ENCODE measurements at regions not wholly inside any gene's neighbourhood (a gene's known extent, or its start where the extent isn't known, plus 50 kb on each side); places are given as distances from the start of the nearest gene placed in this dataset.

DNA sequence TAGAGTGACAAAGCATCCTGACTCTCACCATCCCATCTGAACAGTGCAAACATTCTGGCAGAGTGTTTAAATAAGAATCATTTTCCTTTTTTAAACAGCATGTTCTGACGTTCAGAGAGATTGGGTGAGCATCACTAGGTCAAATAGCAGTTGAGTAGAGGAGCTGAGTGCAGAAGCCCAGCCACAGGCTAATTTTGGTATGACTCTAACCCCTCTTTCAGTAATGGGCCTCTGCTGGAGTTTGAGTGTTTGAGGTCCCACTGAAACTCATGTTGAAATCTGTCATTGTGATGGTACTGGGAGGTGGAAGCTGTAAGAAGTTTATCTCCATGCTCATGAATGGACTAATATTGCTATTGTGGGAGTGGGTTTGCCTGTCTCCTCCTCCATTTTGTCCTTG lies 194.4 kb downstream of the SALL1 start:
- Mint-ChIP-seq H3K36me3 (no peaks in the 10 kb centered on the region), H3K27ac (no peak overlapping the region), H3K9me3 (peaks cover 0 to 2% (median 0%) of the 10 kb centered on the region in 7 donors), H3K4me1 (no peaks in the 10 kb centered on the region), H3K27me3 (peaks cover 0 to 9% (median 6%) of the 10 kb centered on the region in 3 donors), H3K4me3 (no peak overlapping the region)
- ATAC-seq (ENCODE audit: low read depth in 2 of 2) (no peak), DNase-seq (no peak)

DNA sequence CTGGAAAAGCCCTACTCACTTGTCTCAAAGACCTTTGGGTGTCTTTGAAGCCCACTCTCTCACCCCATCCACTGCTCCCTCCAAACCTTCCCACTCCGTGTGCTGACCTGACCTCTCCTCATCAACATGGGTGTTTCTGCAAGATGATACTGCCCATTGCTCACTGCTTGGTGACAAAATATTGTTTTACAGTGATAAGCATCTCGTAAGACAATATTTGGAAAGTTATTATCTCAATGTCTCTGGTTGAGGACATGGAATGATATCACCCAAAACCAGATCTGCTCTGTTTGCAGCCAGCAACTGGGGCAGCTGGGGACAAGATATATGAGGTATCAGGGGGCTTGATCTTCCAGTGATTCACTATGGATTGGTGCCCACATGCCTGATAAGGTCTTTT lies 195.8 kb downstream of the SALL1 start:
- Mint-ChIP-seq H3K27ac (no peak overlapping the region), H3K4me3 (no peak overlapping the region), H3K9me3 (peaks cover 0 to 2% (median 0%) of the 10 kb centered on the region in 7 donors), H3K4me1 (no peaks in the 10 kb centered on the region), H3K27me3 (peaks cover 0 to 6% (median under 1%) of the 10 kb centered on the region in 3 donors), H3K36me3 (no peaks in the 10 kb centered on the region)
- ATAC-seq (ENCODE audit: low read depth in 2 of 2) (no peak), DNase-seq (no peak)

DNA sequence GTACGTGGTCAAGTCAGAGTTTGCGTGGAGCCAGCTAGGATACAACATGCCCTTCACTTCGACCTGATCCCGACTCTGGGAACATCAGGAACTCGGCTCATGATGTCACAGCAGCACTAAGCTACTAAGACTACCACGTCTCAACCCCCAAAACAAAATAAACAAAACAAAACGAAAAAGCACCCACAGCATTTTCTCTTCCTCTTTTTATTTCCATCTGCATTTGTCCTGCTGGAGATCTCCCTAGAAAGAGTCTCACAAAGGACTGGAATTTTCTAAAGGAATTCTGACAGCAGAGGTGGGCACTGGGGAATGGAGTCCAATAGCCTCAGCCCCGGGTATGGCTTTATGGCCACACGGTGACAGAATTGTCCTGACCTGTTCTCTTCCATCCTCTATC lies 196.6 kb downstream of the SALL1 start:
- H3K4me3 Mint-ChIP-seq = no peak overlapping the region
- H3K27ac Mint-ChIP-seq = no peak overlapping the region
- no peak for ATAC-seq (ENCODE audit: low read depth in 2 of 2)
- H3K9me3 Mint-ChIP-seq = peaks cover 0 to 2% (median 0%) of the 10 kb centered on the region in 7 donors
- no peak for DNase-seq
- peaks cover 0 to 6% (median 0%) of the 10 kb centered on the region in 3 donors for H3K27me3 Mint-ChIP-seq
- no peaks in the 10 kb centered on the region for H3K36me3 Mint-ChIP-seq
- no peaks in the 10 kb centered on the region for H3K4me1 Mint-ChIP-seq

DNA sequence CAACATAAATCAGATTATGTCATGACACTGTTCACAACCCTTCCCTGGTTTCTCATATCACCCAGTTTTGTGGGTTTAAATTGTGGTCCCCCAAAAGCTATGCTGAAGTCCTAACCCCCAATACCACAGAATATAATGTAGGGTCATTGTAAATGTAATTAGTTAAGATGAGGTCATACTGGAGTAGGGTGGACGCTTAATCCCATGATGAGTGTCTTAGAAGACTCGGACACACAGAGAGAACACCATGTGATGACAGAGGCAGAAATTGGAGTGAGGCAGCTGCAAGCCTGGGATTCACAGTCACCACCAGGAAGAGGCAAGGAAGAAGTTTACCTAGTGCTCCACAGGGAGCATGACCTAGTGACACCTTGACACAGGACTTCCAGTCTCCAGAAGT lies 197.8 kb downstream of the SALL1 start:
- Mint-ChIP-seq H3K4me3 (no peak overlapping the region), H3K9me3 (peaks cover 0 to 2% (median 0%) of the 10 kb centered on the region in 7 donors), H3K27ac (peak overlapping the region in 1 of 6 donors; percentile 22), H3K27me3 (peaks cover 0 to 13% (median 0%) of the 10 kb centered on the region in 3 donors), H3K36me3 (no peaks in the 10 kb centered on the region), H3K4me1 (no peaks in the 10 kb centered on the region)
- DNase-seq (no peak), ATAC-seq (ENCODE audit: low read depth in 2 of 2) (no peak)

DNA sequence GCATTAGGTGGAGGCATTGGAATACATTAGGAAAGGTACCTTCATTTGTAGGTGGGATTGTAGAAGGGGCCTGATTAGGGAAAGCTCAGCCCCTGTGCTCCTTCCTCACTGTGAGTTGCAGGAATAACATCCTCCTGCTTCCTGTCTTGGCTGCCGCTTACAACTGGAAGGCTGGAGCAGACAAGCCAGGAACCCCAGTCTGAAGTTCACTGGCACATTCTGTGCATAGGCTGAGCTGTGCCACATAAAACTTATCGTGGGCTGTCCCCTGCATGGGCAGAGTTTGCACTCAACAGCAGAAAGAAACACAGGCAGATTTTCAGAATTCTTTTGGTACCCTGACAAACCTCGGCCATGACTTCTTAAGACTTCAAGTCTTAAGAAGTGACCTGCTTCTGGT lies 200.1 kb downstream of the SALL1 start:
- no peak for DNase-seq
- Mint-ChIP-seq H3K4me1 (no peaks in the 10 kb centered on the region), H3K27ac (no peak overlapping the region), H3K27me3 (peaks cover 0 to 13% (median 0%) of the 10 kb centered on the region in 3 donors), H3K36me3 (no peaks in the 10 kb centered on the region), H3K4me3 (no peak overlapping the region), H3K9me3 (peaks cover 0 to 5% (median 0%) of the 10 kb centered on the region in 7 donors)
- no peak for ATAC-seq (ENCODE audit: low read depth in 2 of 2)

DNA sequence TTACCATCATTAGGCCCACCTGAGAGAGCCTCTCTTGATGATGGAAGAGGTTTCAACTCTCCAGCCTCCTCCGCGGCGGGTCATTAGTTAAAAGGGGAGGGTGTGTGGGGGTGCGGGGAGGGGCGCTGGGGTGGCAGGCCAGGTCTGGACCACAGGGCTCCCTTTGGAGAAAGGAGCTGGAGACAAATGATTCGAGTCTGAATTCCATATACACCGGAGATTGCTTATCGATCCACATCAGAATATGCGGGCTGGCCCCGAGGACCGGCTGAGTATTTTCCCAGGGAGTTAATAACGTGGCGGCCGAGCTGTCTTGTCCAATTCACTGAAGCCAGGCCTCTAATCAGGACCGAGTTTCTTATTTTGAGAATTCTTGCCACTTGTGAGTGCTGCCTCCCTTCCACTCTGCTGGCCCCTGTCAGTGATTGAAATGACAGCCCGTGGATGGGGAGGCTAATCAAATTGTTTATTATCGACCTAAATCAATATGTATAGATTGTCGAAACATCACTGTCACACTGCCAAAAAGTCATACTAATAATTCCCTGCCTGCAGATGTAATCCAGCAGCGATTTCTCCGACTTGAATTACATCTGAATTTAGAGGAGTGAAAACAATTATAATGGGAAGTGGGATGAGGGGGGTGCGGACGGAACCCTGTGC lies 202.7 kb downstream of the SALL1 start:
- no peaks in the 10 kb centered on the region for H3K36me3 Mint-ChIP-seq

DNA sequence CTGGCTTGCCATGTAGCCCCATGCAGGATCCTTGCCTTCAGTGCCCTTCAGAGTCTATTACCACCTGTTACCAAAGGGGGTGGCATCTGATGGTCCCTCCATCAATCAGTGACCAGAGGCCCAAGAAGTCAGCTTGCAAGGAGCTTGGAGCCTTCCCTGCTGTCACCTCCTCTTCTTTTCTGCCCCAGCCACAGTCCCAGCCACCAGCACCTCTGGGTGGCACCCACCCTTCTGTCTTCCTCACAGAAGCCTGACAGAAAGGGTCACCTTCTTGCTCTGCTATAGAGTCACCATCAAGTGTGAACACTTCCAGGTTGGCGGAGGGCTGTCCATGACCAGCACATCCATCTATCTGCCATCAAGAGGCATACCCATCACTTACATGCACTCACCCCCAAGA lies 203.2 kb downstream of the SALL1 start:
- ATAC-seq (ENCODE audit: low read depth in 2 of 2) = no peak
- no peak overlapping the region for H3K4me3 Mint-ChIP-seq

More for the DNA sequence above, 202.7 kb downstream of the SALL1 start:
- Mint-ChIP-seq H3K27ac (peak overlapping the region in 1 of 6 donors; percentile 74), H3K27me3 (peaks cover 0 to 12% (median 0%) of the 10 kb centered on the region in 3 donors), H3K4me1 (no peaks in the 10 kb centered on the region), H3K9me3 (peaks cover 0 to 5% (median 0%) of the 10 kb centered on the region in 7 donors), H3K4me3 (no peak overlapping the region)
- ATAC-seq (ENCODE audit: low read depth in 2 of 2) (no peak), DNase-seq (no peak)

DNA sequence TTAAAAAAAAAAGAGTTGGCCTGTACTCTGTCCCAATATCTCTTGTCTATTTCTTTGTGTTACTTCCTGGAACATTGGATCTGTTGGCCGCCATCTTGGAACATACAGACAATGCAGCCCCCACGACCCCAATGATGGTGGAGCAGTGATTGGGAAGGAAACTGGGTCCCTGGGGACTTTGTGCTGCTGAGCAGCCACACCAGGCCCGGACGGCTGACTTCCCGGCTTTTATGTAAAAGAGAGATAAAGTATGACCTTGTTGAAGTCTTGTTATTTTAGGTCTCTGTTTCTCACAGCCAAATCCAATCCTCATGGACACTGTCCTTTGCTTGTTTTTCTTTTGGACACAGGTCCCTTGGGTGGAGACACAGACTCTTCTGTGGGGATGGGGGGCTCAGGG lies 204.5 kb downstream of the SALL1 start:
- no peak for ATAC-seq (ENCODE audit: low read depth in 2 of 2)
- Mint-ChIP-seq H3K36me3 (no peaks in the 10 kb centered on the region), H3K4me3 (no peak overlapping the region), H3K4me1 (no peaks in the 10 kb centered on the region), H3K9me3 (peaks cover 0 to 5% (median 0%) of the 10 kb centered on the region in 7 donors), H3K27ac (no peak overlapping the region), H3K27me3 (peaks cover 0 to 7% (median 0%) of the 10 kb centered on the region in 3 donors)
- no peak for DNase-seq

More for the DNA sequence above, 203.2 kb downstream of the SALL1 start:
- Mint-ChIP-seq H3K36me3 (no peaks in the 10 kb centered on the region), H3K9me3 (peaks cover 0 to 5% (median 0%) of the 10 kb centered on the region in 7 donors), H3K4me1 (no peaks in the 10 kb centered on the region), H3K27ac (no peak overlapping the region), H3K27me3 (peaks cover 0 to 7% (median 0%) of the 10 kb centered on the region in 3 donors)
- no peak for DNase-seq

DNA sequence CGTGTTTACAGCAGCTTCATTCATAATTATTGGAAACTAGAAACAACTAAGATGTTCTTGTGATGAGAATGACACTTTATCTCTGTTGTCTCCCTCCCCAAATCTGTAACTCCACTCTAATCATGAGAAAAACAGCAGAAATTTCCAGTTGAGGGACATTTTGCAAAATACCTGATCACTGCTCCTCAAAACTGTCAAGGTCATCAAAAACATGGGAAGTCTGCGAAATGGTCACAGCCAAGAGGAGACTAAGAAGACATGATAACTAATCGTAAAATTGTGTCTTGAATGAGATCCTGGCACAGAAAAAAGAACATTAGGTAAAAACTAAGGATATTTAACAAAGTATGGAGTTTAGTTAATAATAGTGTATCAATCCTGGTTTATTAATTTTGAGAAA lies 204.2 kb downstream of the CYLD start:
- Mint-ChIP-seq H3K4me1 (no peaks in the 10 kb centered on the region), H3K27ac (no peak overlapping the region), H3K9me3 (peaks cover 0 to 5% (median 0%) of the 10 kb centered on the region in 7 donors), H3K36me3 (no peaks in the 10 kb centered on the region), H3K4me3 (no peak overlapping the region), H3K27me3 (peaks cover 0 to 7% (median 0%) of the 10 kb centered on the region in 3 donors)
- ATAC-seq (ENCODE audit: low read depth in 2 of 2) = no peak
- no peak for DNase-seq

DNA sequence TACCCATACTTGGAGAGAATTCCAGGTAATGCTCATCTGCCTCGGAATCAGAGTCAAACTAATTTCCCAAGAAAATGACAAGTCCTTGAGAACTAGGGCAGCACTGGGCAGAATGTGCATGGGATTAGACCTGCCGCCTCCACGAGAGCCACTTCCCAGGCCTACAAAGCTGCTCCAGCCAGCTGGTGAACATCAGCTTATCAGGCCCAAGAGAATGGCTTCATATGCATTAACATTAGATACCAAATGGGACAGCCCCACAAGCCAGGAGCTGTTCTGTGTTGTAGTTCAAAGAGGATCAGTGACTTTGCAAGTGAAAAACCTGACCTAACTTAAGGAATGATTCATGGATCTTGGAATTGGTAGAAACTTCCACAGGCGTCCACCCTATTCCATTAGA lies 203.3 kb downstream of the CYLD start:
- no peak for ATAC-seq (ENCODE audit: low read depth in 2 of 2)
- H3K27ac Mint-ChIP-seq = no peak overlapping the region
- H3K9me3 Mint-ChIP-seq = peaks cover 0 to 5% (median 0%) of the 10 kb centered on the region in 7 donors
- DNase-seq = no peak
- peaks cover 0 to 7% (median 0%) of the 10 kb centered on the region in 3 donors for H3K27me3 Mint-ChIP-seq
- no peaks in the 10 kb centered on the region for H3K4me1 Mint-ChIP-seq
- H3K36me3 Mint-ChIP-seq = no peaks in the 10 kb centered on the region
- H3K4me3 Mint-ChIP-seq = no peak overlapping the region

DNA sequence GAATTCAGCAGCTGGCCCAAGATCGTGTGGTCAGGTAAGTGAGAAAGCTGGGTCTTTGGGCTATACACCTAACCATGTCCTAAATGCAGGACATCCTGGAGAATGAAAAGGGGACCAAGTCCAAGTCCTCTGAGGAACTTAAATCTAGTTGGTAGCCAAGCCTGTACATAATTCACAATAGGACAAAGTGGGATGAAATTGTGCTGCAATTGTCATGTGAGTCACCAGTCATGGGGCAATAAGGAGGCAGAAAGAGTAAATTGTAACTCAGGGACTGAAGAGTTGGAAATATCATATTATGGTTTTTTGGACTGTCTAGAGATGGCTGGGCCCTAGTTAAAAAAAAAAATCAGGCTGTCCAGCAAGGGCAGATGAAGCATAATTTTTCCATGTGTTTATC lies 202.6 kb downstream of the CYLD start:
- H3K4me1 Mint-ChIP-seq = no peaks in the 10 kb centered on the region
- peaks cover 0 to 5% (median 0%) of the 10 kb centered on the region in 7 donors for H3K9me3 Mint-ChIP-seq
- H3K4me3 Mint-ChIP-seq = no peak overlapping the region
- no peaks in the 10 kb centered on the region for H3K36me3 Mint-ChIP-seq
- DNase-seq (no peak), ATAC-seq (ENCODE audit: low read depth in 2 of 2) (no peak)
- no peak overlapping the region for H3K27ac Mint-ChIP-seq
- peaks cover 0 to 7% (median 0%) of the 10 kb centered on the region in 3 donors for H3K27me3 Mint-ChIP-seq

DNA sequence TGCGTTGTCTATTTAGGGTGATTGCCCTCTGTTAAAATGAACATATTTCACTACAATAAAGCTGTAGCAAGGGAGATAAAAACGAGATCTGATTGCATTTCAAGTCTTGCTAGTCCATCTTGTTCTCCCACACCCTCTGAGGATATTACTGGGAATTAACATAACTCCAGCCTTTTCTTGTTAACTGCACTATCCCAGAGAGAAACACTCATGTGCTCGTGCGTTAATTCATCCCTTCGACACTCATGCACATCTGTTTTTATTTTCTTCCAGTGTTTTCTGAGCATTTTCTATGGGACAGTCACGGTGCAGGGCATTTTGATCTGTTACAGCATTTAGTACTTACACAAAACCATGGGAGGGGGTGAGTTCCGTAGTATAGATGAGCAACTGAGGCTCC lies 202.1 kb downstream of the CYLD start:
- no peak overlapping the region for H3K4me3 Mint-ChIP-seq
- peaks cover 0 to 5% (median 0%) of the 10 kb centered on the region in 3 donors for H3K27me3 Mint-ChIP-seq
- no peaks in the 10 kb centered on the region for H3K36me3 Mint-ChIP-seq
- peaks cover 0 to 5% (median 0%) of the 10 kb centered on the region in 7 donors for H3K9me3 Mint-ChIP-seq
- no peak overlapping the region for H3K27ac Mint-ChIP-seq
- ATAC-seq (ENCODE audit: low read depth in 2 of 2) = no peak
- no peak for DNase-seq
- H3K4me1 Mint-ChIP-seq = no peaks in the 10 kb centered on the region

DNA sequence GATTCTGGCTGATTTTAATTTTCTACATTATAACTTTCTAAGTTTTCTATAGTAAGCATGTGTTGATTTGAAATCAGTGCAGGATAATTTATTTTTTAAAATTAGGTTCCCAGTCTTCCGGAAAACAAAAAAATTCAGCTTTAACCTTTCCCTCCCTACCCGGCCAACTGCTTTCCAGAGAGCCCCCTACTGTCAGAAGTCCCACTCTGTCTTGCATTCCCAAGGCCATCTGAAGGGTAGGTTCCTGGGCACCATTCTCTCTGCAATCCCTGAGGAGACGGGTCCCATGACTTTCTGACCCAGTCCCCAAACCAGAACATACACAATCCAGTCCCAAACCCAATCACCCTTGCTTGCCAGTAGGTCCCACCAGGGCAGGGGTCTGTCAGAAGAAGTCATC lies 200.3 kb downstream of the CYLD start:
- H3K4me1 Mint-ChIP-seq = no peaks in the 10 kb centered on the region
- DNase-seq = no peak
- no peak for ATAC-seq (ENCODE audit: low read depth in 2 of 2)
- H3K27ac Mint-ChIP-seq = no peak overlapping the region
- no peak overlapping the region for H3K4me3 Mint-ChIP-seq
- no peaks in the 10 kb centered on the region for H3K36me3 Mint-ChIP-seq
- H3K9me3 Mint-ChIP-seq = peaks cover 0 to 4% (median 0%) of the 10 kb centered on the region in 7 donors
- peaks cover 0 to 7% (median 5%) of the 10 kb centered on the region in 3 donors for H3K27me3 Mint-ChIP-seq

DNA sequence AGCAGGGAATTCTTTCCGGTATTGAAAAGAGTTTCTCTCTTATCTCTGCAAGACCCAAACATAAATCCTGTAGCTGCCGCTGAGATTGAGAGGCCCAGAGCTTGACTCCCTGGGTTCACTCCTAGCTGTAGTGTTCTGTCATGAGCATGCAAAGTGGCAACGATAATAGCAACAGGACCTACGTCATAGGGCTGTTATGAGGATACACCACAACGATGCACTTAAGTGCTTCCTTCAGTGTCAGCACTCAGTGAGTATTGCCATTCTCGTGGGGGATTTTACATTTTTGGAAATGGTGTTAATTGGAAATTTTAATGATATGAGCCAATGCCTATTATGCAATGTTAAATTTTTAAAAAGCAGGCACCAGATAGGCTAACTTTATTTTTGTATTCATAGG lies 199.8 kb downstream of the CYLD start:
- Mint-ChIP-seq H3K4me3 (no peak overlapping the region), H3K9me3 (peaks cover 0 to 5% (median 0%) of the 10 kb centered on the region in 7 donors), H3K27me3 (peaks cover 0 to 10% (median 9%) of the 10 kb centered on the region in 3 donors), H3K27ac (no peak overlapping the region), H3K4me1 (no peaks in the 10 kb centered on the region), H3K36me3 (no peaks in the 10 kb centered on the region)
- ATAC-seq (ENCODE audit: low read depth in 2 of 2) = no peak
- DNase-seq = no peak
